GM12891 (cell line): ENCODE measurements at regions not wholly inside any gene's neighbourhood (a gene's known extent, or its start where the extent isn't known, plus 50 kb on each side); places are given as distances from the start of the nearest gene placed in this dataset.

Experiments
- POLR2A ChIP-seq: IDR thresholded peaks from 2 replicates; pipeline ENCODE4 v1.6.1; 2011; ENCODE audit warnings: low read depth, low read length, control low read depth
- SPI1 ChIP-seq: IDR thresholded peaks from 2 replicates; pipeline ENCODE4 v1.6.1; 2011; ENCODE audit warnings: low read depth, low read length, control low read depth

GRCh38 chr2:39849982-39850526 is 71.0 kb upstream of the THUMPD2 start:
- TF ChIP-seq POLR2A = no peak
- no peak for TF ChIP-seq SPI1
